Neural progenitor cell (in vitro differentiated cells): ENCODE measurements at regions not wholly inside any gene's neighbourhood (a gene's known extent, or its start where the extent isn't known, plus 50 kb on each side); places are given as distances from the start of the nearest gene placed in this dataset.

Experiments used
- EZH2 ChIP-seq: fragments of 200-600 bp; sonication (generic); IDR thresholded peaks from 2 replicates; pipeline ENCODE4 v1.6.1; 2017; ENCODE audit warnings: antibody characterized with exemption, mild to moderate bottlenecking, moderate library complexity
- TF ChIP-seq, protein P1 (sequence below): fragments of 200-600 bp; sonication (generic); IDR thresholded peaks from 2 replicates; pipeline ENCODE4 v1.5.1; 2017; ENCODE audit warnings: antibody characterized with exemption, mild to moderate bottlenecking

DNA sequence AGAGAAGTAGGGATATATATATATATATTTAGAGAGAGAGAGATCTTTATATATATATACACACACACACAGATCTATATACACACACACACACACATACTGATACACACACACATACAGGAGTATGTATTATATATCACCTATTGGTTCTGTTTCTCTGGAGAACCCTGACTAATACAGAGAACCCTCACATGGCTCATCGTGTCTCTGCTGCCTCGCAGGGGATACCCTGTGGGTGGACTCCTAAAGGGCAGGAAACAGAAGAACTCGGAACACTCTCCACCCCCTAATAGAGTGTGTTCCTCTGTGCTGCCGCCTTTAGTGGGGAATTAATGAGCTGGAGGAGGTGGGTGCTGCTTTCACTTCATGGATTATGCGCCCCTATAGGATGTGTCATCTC is 86.6 kb downstream of the NPY start:
- TF ChIP-seq, protein P1, sequence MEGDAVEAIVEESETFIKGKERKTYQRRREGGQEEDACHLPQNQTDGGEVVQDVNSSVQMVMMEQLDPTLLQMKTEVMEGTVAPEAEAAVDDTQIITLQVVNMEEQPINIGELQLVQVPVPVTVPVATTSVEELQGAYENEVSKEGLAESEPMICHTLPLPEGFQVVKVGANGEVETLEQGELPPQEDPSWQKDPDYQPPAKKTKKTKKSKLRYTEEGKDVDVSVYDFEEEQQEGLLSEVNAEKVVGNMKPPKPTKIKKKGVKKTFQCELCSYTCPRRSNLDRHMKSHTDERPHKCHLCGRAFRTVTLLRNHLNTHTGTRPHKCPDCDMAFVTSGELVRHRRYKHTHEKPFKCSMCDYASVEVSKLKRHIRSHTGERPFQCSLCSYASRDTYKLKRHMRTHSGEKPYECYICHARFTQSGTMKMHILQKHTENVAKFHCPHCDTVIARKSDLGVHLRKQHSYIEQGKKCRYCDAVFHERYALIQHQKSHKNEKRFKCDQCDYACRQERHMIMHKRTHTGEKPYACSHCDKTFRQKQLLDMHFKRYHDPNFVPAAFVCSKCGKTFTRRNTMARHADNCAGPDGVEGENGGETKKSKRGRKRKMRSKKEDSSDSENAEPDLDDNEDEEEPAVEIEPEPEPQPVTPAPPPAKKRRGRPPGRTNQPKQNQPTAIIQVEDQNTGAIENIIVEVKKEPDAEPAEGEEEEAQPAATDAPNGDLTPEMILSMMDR: no peak
- no peak for TF ChIP-seq EZH2
